HFFc6 (cell line): ENCODE measurements at regions not wholly inside any gene's neighbourhood (a gene's known extent, or its start where the extent isn't known, plus 50 kb on each side); places are given as distances from the start of the nearest gene placed in this dataset.

Experiments used
- DNase-seq: peaks from one replicate; pipeline ENCODE4 v3.0.0-alpha.2; 2018
- H3K27ac Mint-ChIP-seq: 2 replicates; pipeline ENCODE4 v1.8.0; 2020; ENCODE audit warnings: mild to moderate bottlenecking, mixed read lengths
- H3K27me3 Mint-ChIP-seq: 2 replicates; pipeline ENCODE4 v1.8.0; 2021; ENCODE audit warnings: mild to moderate bottlenecking, moderate library complexity, mixed read lengths; ENCODE audit not compliant: insufficient read depth
- H3K36me3 Mint-ChIP-seq: 2 replicates; pipeline ENCODE4 v1.8.0; 2021; ENCODE audit warnings: low read depth, mixed read lengths
- H3K4me1 Mint-ChIP-seq: 2 replicates; pipeline ENCODE4 v1.8.0; 2020; ENCODE audit warnings: low read depth, mixed read lengths
- H3K4me3 Mint-ChIP-seq: 2 replicates; pipeline ENCODE4 v1.8.0; 2020; ENCODE audit warnings: mild to moderate bottlenecking, moderate library complexity, mixed read lengths
- H3K9me3 Mint-ChIP-seq: 2 replicates; pipeline ENCODE4 v1.8.0; 2020; ENCODE audit warnings: mild to moderate bottlenecking, mixed read lengths
- TF ChIP-seq, protein P1 (sequence below): fragments of 200-600 bp; sonication (generic); IDR thresholded peaks from 2 replicates; pipeline ENCODE4 v1.5.0; 2021; ENCODE audit warnings: antibody characterized with exemption, mild to moderate bottlenecking

DNA sequence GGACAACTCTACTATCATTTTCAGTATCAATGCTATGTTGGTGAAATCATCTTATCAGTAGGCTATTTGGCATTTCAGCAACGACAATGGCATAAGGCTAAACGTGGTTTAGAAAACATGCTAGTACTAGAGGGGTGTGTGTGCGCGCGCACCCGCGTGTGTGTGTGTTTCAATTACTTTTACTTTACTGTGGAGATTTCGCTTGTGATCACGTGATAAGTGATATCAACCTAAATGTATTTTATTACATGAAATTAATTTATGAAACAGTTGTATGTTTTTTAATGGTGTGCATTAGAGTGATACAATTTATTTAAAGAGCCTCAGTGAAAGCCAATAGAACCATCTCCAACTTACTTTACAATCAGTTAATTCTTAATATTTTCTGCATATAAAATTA is 587.9 kb upstream of the ITGA1 start:
- no peak overlapping the region for H3K27ac Mint-ChIP-seq
- DNase-seq, result no peak
- peaks cover 19% of the 10 kb centered on the region for H3K9me3 Mint-ChIP-seq
- no peaks in the 10 kb centered on the region for H3K27me3 Mint-ChIP-seq
- no peaks in the 10 kb centered on the region for H3K4me1 Mint-ChIP-seq
- TF ChIP-seq, protein P1, sequence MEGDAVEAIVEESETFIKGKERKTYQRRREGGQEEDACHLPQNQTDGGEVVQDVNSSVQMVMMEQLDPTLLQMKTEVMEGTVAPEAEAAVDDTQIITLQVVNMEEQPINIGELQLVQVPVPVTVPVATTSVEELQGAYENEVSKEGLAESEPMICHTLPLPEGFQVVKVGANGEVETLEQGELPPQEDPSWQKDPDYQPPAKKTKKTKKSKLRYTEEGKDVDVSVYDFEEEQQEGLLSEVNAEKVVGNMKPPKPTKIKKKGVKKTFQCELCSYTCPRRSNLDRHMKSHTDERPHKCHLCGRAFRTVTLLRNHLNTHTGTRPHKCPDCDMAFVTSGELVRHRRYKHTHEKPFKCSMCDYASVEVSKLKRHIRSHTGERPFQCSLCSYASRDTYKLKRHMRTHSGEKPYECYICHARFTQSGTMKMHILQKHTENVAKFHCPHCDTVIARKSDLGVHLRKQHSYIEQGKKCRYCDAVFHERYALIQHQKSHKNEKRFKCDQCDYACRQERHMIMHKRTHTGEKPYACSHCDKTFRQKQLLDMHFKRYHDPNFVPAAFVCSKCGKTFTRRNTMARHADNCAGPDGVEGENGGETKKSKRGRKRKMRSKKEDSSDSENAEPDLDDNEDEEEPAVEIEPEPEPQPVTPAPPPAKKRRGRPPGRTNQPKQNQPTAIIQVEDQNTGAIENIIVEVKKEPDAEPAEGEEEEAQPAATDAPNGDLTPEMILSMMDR, result no peak
- no peaks in the 10 kb centered on the region for H3K36me3 Mint-ChIP-seq
- no peak overlapping the region for H3K4me3 Mint-ChIP-seq

DNA sequence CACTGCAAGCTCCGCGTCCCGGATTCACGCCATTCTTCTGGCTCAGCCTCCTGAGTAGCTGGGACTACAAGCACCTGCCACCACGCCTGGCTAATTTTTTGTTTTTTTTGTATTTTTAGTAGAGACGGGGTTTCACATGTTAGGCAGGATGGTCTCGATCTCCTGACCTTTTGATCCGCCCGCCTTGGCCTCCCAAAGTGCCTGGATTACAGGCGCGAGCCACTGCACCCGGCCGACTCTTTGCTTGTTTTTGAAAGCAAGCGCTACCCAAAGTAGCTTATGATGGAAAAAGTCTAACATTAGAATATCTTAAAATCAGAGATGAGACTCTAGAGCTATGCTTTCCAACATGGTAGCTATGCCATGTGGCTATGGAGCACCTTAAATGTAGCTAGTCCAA is 585.5 kb upstream of the ITGA1 start:
- DNase-seq, result no peak
- Mint-ChIP-seq H3K4me3 (no peak overlapping the region), H3K9me3 (peaks cover 10% of the 10 kb centered on the region), H3K27me3 (no peaks in the 10 kb centered on the region), H3K4me1 (no peaks in the 10 kb centered on the region), H3K36me3 (no peaks in the 10 kb centered on the region), H3K27ac (no peak overlapping the region)
- TF ChIP-seq, protein P1, result no peak

- TF ChIP-seq, protein P1, result no peak
- H3K4me3 Mint-ChIP-seq, result no peak overlapping the region
- H3K27me3 Mint-ChIP-seq, result no peaks in the 10 kb centered on the region
- no peak overlapping the region for H3K27ac Mint-ChIP-seq
- no peaks in the 10 kb centered on the region for H3K36me3 Mint-ChIP-seq
- H3K4me1 Mint-ChIP-seq, result no peaks in the 10 kb centered on the region
- H3K9me3 Mint-ChIP-seq, result peaks cover 10% of the 10 kb centered on the region
- no peak for DNase-seq
These were observed 583.4 kb upstream of the ITGA1 start for GRCh38 chr5:52204310-52204709.
